ENCODE measurements at regions not wholly inside any gene's neighbourhood (a gene's known extent, or its start where the extent isn't known, plus 50 kb on each side); places are given as distances from the start of the nearest gene placed in this dataset.

- DNase-seq (ENCODE audit: low read depth in 2 of 2), result no peak
- TF ChIP-seq, protein P1, sequence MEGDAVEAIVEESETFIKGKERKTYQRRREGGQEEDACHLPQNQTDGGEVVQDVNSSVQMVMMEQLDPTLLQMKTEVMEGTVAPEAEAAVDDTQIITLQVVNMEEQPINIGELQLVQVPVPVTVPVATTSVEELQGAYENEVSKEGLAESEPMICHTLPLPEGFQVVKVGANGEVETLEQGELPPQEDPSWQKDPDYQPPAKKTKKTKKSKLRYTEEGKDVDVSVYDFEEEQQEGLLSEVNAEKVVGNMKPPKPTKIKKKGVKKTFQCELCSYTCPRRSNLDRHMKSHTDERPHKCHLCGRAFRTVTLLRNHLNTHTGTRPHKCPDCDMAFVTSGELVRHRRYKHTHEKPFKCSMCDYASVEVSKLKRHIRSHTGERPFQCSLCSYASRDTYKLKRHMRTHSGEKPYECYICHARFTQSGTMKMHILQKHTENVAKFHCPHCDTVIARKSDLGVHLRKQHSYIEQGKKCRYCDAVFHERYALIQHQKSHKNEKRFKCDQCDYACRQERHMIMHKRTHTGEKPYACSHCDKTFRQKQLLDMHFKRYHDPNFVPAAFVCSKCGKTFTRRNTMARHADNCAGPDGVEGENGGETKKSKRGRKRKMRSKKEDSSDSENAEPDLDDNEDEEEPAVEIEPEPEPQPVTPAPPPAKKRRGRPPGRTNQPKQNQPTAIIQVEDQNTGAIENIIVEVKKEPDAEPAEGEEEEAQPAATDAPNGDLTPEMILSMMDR (IDR thresholded peaks at IDR 0.05; ENCODE audit: low read depth, low read length), result no peak
- no peak overlapping the region for H3K4me3 ChIP-seq (replicated peaks in 1 of 2; ENCODE audit: low read depth in 2 of 2, low read length in 2 of 2)
Observed at GRCh38 chr9:89655990-89656657, 51.3 kb downstream of the GADD45G start.

- H3K4me3 ChIP-seq (replicated peaks in 1 of 2; ENCODE audit: low read depth in 2 of 2, low read length in 2 of 2), result no peak overlapping the region
- TF ChIP-seq, protein P1 (IDR thresholded peaks at IDR 0.05; ENCODE audit: low read depth, low read length), result no peak
- no peak for DNase-seq (ENCODE audit: low read depth in 2 of 2)
Observed at GRCh38 chr9:89657295-89657694, 52.5 kb downstream of the GADD45G start.

DNA sequence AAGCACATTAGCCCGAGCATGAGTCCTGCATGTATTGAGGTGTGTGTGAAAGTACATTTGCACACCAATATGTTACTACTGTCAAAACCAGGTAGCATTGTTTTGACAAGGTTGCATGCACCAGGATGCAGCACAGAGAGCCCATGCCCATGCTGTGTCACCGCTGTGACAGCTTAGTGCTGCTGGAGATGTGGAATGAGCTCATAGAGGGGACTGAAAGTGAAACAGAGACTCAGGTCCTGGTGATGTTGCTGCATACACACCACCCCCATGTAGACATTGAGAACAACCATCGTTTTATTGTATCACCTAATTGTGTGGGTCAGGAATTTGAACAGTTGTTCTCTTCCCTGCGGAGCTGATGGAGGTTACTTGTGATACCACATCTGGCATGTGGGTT lies 53.0 kb downstream of the GADD45G start:
- no peak overlapping the region for H3K4me3 ChIP-seq (replicated peaks in 1 of 2; ENCODE audit: low read depth in 2 of 2, low read length in 2 of 2)
- TF ChIP-seq, protein P1 (IDR thresholded peaks at IDR 0.05; ENCODE audit: low read depth, low read length), result no peak
- no peak for DNase-seq (ENCODE audit: low read depth in 2 of 2)

GRCh38 chr9:89658401-89658800 lies 53.6 kb downstream of the GADD45G start:
- H3K4me3 ChIP-seq (replicated peaks in 1 of 2; ENCODE audit: low read depth in 2 of 2, low read length in 2 of 2), result no peak overlapping the region
- TF ChIP-seq, protein P1 (IDR thresholded peaks at IDR 0.05; ENCODE audit: low read depth, low read length), result no peak
- no peak for DNase-seq (ENCODE audit: low read depth in 2 of 2)

GRCh38 chr9:89658931-89659330 lies 54.1 kb downstream of the GADD45G start:
- no peak overlapping the region for H3K4me3 ChIP-seq (replicated peaks in 1 of 2; ENCODE audit: low read depth in 2 of 2, low read length in 2 of 2)
- DNase-seq (ENCODE audit: low read depth in 2 of 2), result no peak
- TF ChIP-seq, protein P1 (IDR thresholded peaks at IDR 0.05; ENCODE audit: low read depth, low read length), result no peak

GRCh38 chr9:89659473-89659872 lies 54.7 kb downstream of the GADD45G start:
- TF ChIP-seq, protein P1 (IDR thresholded peaks at IDR 0.05; ENCODE audit: low read depth, low read length), result no peak

More at GRCh38 chr9:89659473-89659872, 54.7 kb downstream of the GADD45G start:
- no peak overlapping the region for H3K4me3 ChIP-seq (replicated peaks in 1 of 2; ENCODE audit: low read depth in 2 of 2, low read length in 2 of 2)
- DNase-seq (ENCODE audit: low read depth in 2 of 2), result no peak
